ENCODE measurements at regions not wholly inside any gene's neighbourhood (a gene's known extent, or its start where the extent isn't known, plus 50 kb on each side); places are given as distances from the start of the nearest gene placed in this dataset.

DNA sequence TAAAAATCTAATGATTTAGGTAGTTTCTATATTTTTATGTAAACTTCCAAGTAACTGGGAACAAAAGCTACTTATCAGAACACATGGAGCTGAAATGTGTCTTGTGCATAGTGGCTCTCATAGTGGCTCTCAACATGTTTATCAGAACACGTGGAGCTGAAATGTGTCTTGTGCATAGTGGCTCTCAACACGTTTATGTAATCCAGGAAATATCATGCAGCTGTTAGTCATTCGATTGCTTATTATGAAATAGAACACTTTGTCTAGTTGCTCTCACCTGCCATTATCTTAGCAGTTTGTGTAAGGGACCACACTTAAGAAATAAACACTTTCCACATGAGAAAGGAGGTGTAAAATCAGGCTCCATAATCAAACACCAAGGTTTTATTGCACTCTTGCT, 119.2 kb upstream of the ASCC3 start (continued):
- TF ChIP-seq CBX3 (IDR thresholded peaks at IDR 0.05; ENCODE audit: low read depth): no peak
- no peak for TF ChIP-seq YY1 (IDR thresholded peaks at IDR 0.05; ENCODE audit: extremely low read depth, insufficient replicate concordance, low read depth, low read length)
- no peak for TF ChIP-seq EZH2 (IDR thresholded peaks at IDR 0.05)
- no peak for TF ChIP-seq RAD21 (IDR thresholded peaks at IDR 0.05; ENCODE audit: low read depth)
- no peak for TF ChIP-seq POLR2A (IDR thresholded peaks at IDR 0.05; ENCODE audit: borderline replicate concordance, extremely low read depth, insufficient read depth, insufficient read length)

DNA sequence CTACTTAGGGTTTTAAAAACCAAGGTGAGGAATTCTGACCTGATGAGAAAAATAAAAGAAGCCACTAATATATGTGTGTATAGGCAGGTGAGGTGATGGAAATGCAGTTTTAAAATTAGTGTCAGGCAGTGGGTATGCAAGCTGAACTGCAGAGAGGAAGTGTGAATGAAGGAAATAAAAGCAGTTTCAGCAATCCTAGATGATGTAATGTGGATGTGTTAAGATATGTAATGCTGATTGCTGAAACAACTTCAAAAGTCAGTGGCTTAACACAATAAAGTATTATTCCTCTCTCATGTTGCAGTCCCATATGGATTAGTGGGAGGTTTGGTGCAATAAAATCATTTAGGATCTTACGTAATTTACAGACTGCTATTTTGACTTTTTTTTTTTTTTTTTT, 119.9 kb upstream of the ASCC3 start:
- RAD21 ChIA-PET (ENCODE audit: low non-redundant PET in 1 of 2, low total read pairs in 2 of 2, uncharacterized antibody in 2 of 2, unreplicated experiment in 2 of 2): no interaction called here

More for the DNA sequence above, 119.9 kb upstream of the ASCC3 start:
- Histone ChIP-seq H3K27ac (ENCODE audit: low read depth, low read length) (no peak overlapping the region), H2AFZ (ENCODE audit: low read depth, low read length, poor library complexity, severe bottlenecking) (no peak overlapping the region), H3K36me3 (ENCODE audit: control insufficient read depth in 1 of 2, insufficient read depth in 2 of 2, low read length in 2 of 2) (no peaks in the 10 kb centered on the region), H3K4me1 (ENCODE audit: control insufficient read depth in 1 of 2, insufficient read depth in 2 of 2, low read length in 2 of 2) (no peaks in the 10 kb centered on the region), H3K27me3 (ENCODE audit: insufficient read depth, low read length) (no peaks in the 10 kb centered on the region), H3K4me2 (ENCODE audit: low read length) (no peak overlapping the region), H4K20me1 (ENCODE audit: insufficient read depth) (no peaks in the 10 kb centered on the region), H3K9me3 (ENCODE audit: control insufficient read depth in 1 of 2, insufficient read depth in 1 of 2, low read depth in 1 of 2, low read length in 2 of 2) (no peaks in the 10 kb centered on the region), H3K4me3 (replicated peaks in 1 of 2; ENCODE audit: low read depth in 1 of 2, low read length in 2 of 2) (no peak overlapping the region), H3K79me2 (ENCODE audit: insufficient read depth, low read length) (no peaks in the 10 kb centered on the region), H3K9ac (ENCODE audit: low read length) (no peak overlapping the region), H3K9me2 (ENCODE audit: insufficient read depth) (no peaks in the 10 kb centered on the region)
- ATAC-seq (no peak), DNase-seq (ENCODE audit: low read depth, low spot score) (no peak)
- intact Hi-C loops (cut with micrococcal nuclease): no loop called here
- CTCF ChIA-PET: no interaction called here
- POLR2A ChIA-PET: interaction anchor here (1.2 kb wide), 1 partner anchor 13 kb away, joined by 3 read pairs; no protein-coding TSS in a partner anchor
- TF ChIP-seq, protein P1, sequence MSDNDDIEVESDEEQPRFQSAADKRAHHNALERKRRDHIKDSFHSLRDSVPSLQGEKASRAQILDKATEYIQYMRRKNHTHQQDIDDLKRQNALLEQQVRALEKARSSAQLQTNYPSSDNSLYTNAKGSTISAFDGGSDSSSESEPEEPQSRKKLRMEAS (IDR thresholded peaks at IDR 0.05): no peak
- TF ChIP-seq EZH2 (IDR thresholded peaks at IDR 0.05) (no peak), POLR2AphosphoS5 (IDR thresholded peaks at IDR 0.05; ENCODE audit: low read depth, low read length) (no peak), SP1 (IDR thresholded peaks at IDR 0.05; ENCODE audit: low read depth) (no peak), ZNF274 (IDR thresholded peaks at IDR 0.05; ENCODE audit: low read depth, low read length) (no peak), ZBTB33 (IDR thresholded peaks at IDR 0.05; ENCODE audit: extremely low read depth, insufficient replicate concordance, low read length) (no peak), ELF1 (IDR thresholded peaks at IDR 0.05; ENCODE audit: borderline replicate concordance, low read depth) (no peak), ZFX (IDR thresholded peaks at IDR 0.05) (no peak), CBX3 (IDR thresholded peaks at IDR 0.05; ENCODE audit: low read depth) (no peak), EGR1 (IDR thresholded peaks at IDR 0.05; ENCODE audit: low read depth) (no peak), ATF3 (IDR thresholded peaks at IDR 0.05) (no peak), CEBPB (IDR thresholded peaks at IDR 0.05; ENCODE audit: low read depth) (no peak)
- no TSS peak for BruUV-seq (replicated peaks)

All from HCT116 (cell line).